ENCODE measurements at regions not wholly inside any gene's neighbourhood (a gene's known extent, or its start where the extent isn't known, plus 50 kb on each side); places are given as distances from the start of the nearest gene placed in this dataset.

DNA sequence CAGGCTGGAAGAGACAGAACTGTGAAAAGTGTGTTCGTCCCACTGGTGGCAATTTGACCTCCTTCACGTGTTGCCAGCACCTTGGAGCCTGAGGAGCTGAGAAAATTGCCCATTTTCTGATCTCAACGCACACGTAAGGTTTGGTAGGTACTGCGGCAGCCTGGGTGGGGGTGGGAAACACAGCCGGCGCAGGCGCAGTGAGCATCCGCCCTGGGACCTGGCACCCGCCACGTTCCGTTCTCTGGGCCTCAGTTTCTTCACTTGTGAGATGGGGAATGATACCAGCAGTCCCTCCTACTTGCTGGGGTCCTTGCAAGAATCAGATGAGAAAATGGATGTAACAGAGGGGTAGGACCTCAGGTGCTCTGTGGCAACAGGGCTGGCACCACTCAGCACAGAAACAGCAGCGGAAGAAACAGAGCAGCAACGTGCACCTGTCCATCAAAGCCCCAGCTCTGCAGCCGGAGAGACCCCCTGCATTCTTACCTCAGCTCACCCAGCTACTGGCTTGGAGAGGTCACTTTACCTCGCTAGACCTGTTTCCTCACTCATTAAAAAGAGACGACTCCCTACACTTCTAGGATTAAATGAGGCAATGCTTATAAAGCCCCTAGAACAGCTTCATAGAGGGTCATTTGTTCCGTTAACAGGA is 458.0 kb upstream of the ID2 start:
- no peak for DNase-seq

DNA sequence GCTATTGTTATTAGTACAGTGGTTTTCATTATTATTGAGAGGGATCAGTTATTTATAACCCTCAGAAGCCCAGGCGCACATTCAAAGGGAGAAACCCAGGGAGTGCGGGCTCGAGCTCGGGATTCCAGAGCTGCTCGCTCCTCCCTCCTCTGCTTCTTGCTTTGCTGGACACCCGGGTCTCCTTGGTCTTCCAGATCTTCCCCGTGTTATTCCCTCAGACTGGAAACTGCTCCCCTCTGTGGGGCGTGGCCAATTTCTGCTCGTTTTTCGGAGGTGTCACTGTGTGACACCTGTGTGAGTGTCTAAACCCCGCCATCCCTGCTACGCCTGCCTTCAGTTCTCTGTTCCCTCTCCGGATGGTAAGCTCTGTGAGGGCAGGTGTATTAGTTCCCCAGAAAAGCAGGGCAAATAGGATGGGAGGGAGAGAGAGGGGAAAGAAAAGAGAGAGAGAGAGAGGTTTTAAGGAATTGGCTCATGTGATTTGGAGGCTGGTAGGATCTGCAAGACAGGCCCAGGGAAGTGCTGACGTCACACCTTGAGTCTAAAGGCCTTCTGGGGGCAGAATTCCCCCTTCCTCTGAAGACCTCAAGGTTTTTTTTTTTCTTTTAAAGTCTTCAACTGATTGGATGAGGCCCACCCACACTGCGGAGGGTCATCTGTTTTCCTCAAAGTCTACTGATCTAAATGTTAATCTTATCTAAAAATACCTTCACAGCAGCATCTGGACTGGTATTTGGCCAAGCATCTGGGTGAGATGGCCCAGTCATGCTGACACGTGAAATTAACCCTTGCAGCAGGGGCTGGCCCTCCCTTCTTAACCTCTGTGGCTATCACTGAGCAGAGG is 457.3 kb upstream of the ID2 start:
- peak in 1 of 3 donors; percentile 39 for DNase-seq

DNA sequence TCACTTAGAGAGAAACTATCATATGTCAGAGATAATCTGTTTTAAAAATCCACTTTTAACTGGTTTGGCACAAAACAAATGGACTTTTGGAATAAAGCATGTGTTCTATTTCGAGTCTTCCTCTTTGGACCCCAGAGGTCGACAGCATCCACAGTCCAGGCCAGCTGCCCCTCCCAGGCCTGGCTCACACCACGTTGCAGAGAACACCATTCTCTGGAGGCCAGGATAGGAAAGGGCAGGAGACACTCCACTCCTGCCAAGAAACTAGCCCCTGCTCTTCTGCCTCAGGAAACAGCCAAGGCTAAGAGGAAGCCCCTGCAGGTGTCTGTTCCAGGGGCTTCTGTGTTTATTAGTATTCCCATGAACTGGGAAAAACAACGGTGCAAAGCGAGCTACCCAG is 456.6 kb upstream of the ID2 start:
- peak in 1 of 3 donors; percentile 68 for DNase-seq

DNA sequence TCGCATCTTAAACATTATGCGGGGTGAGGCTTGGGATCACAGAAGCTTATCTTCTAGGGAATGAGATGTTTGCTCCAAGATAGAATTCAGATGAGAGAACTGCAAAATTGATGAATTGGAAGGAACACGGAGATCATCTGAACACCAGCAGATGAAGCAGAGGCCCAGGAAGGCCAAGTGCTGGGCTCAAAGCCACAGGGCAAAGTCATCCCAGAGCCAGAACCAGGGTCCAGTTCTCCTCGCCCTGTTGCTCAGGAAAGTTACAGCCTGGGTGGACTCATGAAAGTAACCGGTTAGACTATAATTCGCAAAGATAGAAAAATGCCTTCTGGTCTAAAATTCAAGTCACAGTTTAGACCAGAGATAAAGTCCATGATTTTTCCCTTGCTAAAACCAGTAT is 456.1 kb upstream of the ID2 start:
- no peak for DNase-seq

DNA sequence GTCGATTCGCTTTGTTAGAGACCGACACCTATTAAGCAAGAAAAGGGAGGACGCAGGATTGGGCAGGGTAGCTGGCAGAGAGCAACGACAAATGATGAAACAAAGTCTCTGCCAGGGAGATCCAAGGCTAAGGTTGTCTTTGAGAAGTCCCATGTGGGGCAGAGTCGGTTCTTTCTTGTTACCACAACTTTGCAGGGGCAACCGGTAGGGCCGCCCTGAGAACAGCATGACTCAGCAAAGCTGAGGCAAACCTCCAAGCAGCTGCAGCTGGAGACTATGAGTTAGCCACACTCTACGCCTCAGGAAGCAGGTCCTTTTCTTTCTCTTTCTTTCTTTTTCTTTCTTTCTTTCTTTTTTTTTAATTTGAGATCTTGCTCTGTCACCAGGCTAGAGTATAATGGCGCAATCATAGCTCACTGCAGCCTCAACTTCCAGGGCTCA is 452.3 kb upstream of the ID2 start:
- DNase-seq, result peak; percentile 51 to 77 (median 63)

DNA sequence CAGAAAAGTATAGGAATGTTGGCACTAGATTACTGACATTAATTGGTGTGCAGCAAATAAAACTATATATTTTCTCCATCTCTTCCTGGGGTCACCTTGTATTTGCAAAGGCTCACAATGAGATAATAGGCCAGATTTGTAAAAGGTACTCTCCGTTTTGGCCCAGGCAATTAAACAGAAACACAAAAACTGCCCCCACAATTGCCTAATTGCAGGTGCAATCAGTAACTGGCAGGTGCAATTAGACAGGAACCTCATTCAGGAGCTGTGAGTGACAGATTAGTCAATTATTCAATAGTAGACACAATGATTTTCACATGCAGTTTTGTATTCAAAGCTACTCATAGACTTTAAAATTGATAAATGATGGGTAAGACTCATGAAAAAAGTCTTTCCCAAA is 451.4 kb upstream of the ID2 start:
- DNase-seq, result no peak

DNA sequence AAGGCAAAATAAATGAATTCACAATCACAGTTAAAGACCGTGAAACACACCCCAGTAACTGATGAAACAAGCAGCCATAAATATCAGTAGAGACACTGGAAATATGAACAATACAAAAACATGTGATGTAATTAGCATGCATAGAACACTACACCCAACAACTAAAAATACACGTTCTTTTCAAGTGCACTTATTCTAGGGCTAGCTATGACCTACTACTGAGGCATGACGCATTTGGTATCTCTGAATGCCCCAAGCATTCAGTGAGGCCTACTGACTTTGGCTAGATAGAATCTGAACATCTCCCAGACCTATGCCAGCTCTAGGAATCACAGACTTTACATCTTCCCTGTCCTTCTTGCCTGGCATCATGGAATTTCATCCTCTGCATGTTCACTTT is 450.0 kb upstream of the ID2 start:
- no peak for DNase-seq

DNA sequence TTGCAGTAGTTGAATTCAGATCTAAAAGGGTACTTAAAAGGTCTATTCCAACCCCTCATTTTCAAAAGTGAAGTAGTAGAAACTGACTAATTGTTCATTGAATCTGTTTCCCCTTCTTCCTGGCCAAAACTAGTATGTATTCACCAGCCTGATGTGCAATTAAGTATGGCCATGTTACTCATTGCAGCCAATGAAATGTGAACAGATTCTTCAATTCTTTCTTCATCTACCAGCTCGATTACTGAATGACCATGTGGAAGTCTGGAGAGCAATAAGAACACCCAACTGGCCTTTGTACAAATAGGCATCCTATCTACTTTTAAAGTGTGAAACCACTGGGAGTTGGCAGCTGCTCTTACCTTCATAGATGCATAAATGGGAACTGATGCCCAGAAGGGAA is 449.0 kb upstream of the ID2 start:
- no peak for DNase-seq

DNA sequence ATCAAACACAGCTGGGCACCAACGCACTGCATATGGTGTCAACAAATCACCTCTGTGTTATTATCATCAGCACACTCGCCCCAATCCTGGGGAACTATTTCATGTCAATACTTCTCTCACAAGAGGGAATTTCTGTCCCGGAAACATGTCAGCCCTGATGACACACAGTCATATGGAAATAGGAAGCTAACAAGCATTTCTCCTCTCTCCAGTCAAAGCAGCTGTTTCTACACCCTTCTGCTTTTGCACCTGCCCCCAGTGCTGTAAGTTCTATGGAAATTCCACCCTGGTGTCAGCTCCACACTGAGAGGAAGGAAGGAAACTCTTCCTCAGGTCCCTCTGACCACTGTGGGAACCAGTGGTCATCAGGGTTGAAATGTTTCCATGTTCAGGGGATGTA is 447.6 kb upstream of the ID2 start:
- peak in 1 of 3 donors; percentile 45 for DNase-seq

DNA sequence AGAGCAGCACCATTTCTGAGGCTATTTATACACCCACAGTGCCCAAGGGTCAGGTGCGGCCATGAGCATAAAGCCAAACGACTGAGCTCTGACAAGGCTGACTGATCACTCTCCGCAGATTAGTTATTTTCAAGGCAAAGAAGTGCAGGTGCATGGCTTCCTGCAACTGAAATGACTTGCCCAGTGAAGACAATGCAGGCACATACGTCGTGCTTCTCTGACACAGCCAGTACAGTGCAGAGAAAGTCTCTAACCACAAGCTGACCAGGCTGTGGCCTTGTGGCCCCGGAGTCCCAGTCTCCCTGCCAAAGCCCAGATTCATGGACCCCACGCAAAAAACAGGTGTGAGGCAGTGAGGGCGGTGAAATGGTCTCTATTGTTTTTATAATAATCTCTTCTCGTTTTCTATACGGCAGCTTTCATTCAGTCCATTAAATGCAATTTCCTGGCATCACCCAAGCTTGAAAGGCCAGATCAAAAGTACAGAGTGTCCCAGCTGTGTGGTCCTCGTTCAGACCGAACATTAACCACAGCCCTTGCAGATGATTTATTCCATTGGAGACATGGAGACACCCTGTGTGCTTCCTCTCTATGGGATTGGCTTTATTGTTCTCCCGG is 447.0 kb upstream of the ID2 start:
- no peak for DNase-seq

DNA sequence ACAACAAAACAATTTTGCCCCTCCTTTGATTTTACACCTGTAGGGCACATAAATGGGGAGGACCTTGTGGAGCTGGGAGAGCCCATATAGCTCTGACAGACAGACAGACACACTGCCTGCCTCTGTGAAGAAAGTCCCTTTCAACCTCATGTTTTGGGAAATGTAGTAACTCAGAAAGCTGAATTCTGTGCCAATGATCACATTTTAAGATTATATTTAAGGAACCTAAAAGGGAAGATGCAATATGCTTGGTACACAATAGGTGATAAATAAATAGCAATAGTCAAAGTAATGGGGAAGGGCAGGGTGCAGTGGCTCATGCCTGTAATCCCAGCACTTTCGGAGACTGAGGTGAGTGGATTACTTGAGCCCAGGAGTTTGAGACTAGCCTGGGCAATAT is 446.4 kb upstream of the ID2 start:
- DNase-seq, result no peak

DNA sequence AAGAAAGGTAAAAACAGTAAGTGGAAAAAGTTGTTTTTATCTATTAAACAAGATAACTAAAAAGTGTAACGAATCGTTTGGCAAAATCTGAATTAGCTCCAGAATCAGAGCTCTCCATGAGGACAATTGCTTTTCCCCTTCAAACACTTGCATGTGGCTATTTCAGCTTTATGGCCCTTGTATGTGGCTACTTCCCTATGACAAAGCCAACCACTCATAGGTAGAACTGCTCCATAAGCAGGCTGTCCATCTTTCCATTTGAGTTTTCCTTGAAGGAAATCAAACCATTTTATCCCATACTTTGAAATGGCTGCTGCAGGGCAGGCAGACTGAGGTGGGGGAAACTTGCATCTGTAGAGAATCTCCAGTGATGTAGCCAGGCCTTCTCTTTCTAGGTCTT is 445.5 kb upstream of the ID2 start:
- DNase-seq, result no peak

DNA sequence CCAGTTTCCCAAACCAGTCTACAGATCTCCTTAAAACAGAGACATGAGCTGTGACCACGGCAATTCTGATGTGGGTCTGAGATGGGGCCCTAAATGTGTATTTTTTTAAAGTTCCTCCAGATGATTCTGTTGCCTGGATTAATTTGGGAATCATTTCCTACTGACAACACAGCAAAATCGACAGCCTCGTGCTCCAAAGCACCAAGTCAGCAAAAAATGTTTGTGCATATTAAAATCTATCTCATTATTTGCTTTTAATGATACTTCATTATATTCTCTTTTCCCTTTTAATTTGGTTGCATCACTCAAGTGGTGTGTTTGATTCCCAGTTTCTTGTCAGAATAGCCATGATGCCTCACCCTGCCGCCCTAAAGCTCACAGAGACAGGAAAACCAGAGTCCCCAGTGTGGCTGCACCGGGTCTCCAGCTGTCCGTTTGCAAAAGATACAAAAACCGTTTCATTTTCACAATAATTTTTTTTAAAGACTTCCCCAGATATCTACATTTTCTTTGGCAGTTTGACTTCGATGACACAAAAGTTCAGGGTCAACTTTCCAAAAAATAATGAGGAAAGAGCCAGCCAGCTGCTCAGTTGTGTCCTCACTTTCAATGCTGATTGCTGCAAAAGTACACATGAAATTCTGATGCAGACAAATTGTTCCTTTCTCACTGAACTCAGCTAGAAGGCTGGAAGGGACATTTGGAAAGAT is 443.2 kb upstream of the ID2 start:
- DNase-seq, result peak in 1 of 3 donors; percentile 45

DNA sequence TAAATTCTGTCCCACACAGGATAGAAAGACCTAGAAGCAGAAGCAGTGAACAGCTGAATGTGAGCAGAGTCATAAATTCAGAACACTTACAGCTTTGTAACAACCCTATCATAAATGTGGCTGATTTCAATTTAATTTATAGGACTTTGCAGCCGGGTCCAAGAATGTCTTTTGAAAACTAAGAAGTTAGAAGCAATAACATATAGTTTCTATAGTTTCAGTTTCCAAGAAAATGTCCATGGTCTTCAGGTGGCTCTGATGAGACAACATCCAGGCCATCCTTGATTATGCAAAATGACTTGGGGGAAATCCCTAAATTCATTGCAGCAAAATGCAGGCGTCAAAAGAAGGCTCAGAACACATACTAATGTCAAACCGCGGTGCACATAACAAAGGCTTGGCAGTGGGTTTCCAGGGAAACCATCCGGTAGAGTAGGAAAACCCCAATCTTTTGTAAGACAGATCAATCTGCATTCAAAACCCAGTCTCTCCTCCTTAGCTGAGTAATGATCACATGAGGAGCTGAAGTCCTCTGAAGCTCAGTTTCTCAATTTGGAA is 442.2 kb upstream of the ID2 start:
- no peak for DNase-seq

DNA sequence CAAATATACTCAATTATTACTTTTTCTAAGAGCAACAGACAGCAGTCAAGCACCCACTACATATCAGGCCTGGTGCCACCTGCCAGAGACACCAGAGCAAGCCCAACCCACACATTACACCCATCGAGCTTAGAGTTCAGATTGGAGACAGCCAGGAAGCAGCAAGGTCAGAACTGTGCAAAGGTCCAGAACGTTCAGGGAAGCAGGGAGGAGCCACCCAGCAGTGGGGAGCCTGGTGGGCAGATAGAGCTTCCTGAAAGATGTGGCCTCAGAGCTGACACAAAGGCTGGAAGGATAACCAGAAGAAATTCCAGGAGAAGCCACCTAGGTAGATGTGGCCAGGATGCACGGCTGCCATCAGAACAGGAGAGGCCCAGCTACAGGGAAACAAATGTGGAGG is 440.5 kb upstream of the ID2 start:
- DNase-seq, result no peak

DNA sequence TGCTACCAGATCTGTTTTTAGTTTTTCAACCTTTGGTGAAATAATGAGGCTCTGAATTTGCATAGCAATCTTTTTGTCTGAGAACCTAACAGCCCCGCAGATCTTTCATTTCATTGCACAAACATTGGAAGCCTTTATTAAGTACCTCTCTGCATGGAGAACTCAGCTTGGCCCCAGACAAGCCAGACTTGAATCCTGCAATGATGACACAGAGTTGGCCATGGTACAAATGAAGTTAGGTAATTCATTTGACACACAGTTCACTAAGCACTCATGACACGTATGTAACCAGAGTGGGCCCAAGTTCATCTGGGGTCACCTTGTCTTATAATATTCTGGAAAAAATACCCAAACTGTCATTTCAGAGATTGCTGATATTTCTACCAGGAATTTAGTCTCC is 439.1 kb upstream of the ID2 start:
- no peak for DNase-seq

DNA sequence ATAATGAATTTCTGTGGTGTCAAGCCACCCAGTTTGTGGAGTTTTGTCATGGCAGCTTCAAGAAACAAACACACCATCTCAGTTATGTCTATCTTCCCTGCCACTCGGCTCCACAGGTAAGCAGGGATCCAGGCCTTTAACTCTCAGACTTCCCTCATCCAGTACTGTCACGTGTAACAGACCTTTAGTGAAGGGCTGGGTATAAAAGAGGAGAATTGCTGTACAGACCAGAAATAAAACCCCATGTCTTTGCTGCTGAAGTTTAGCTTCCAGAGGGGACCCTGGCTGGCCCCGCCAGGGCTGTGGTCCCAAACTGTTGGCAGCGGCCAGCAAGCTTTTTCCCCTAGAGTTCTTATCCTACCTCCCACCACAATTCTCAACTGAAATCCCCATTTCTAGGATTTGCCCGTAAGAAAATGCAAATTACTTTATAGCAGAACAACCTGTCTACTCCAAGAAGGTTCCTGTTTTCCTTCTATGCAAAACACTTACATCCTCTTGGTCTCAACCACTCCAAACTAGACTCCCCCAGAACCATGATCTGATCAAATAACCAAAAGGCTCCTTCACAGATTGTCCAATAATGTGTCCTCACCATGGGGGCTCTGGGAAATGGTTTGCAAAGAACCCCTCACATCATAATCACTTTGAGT is 438.0 kb upstream of the ID2 start:
- DNase-seq, result no peak

DNA sequence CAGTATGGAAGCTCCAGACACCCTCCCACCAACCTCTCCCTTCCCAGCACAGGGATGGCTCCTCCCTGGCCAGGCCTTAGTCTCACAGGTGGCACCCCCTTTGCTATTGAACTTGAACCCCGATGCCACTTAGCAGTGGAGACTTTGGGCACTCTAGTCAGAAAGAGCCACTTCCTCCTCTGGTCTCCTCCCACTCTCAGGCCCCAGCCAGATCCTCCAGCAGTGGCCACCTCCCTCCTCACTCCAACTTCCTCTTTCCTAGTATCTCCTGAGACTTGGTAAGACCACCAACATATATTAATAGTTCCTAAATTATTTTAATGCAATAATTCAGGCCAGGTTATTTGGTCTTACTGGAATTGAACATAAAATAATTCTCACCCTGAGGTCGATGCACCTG is 437.2 kb upstream of the ID2 start:
- DNase-seq, result no peak

DNA sequence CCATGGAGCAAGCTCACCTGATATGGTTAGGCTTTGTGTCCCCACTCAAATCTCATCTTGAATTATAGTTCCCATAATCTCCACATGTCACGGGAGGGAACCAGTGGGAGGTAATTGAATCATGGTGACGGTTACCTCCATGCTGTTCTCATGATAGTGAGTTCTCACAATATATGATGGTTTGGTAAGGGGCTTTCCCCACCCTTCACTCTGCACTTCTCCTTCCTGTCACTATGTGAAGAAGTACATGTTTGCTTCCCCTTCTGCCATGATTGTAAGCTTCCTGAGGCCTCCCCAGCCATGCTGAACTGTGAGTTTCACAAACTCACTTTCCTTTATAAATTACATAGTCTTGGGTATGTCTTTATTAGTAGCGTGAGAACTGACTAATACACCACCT is 435.7 kb upstream of the ID2 start:
- DNase-seq, result no peak

DNA sequence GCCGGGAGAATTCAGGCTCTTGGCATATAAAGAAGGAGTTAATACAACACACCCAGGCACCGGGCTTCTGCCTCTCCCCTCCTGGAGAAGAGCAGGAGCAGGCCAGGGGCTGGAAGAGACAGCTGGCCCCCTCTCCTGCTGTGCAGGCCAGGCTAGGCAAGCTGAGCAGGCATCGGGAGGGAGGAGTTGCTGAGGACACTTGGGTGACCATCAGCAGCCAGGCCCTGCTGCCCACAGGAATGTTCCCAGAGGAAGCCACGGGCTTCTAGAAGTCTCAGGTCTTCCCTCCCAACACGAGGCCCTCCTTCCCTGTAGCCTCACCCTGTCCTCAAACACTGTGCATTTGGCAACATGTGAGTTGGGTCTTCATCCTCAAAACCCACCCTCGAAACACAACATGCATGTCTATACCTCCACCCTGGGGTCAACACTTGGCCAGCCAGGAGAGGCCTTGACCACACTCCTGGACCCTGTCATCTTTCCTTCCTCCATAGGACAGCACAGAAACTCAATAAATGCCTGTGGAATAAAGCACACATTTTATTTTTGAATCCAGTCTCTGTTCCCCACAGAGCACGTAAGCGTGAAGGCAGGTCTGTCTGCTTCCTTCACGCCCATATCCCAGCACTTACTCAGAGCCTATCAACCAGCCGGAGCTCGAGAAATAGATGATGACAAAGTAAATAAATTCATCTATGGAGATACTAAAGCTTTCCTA is 433.8 kb upstream of the ID2 start:
- DNase-seq, result no peak

DNA sequence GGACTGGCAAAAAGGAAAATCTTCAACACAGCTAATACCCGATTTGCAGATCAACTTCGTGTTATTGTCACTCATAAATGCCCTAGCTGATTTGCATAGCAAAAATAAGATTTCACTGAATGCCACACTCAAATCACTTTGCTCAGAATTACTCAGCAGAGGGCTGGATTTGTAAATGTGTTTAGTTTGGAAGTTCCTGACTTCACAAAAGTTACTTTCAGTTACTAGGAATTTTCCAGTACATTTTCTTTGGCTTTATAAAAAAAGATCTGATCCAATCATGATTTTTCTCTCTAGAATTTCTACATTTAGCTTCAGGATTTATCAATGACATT is 433.3 kb upstream of the ID2 start:
- no peak for DNase-seq
